ENCODE measurements at regions not wholly inside any gene's neighbourhood (a gene's known extent, or its start where the extent isn't known, plus 50 kb on each side); places are given as distances from the start of the nearest gene placed in this dataset.

- H3K14ac ChIP-seq (ENCODE audit: insufficient read depth, low read length) = no peak overlapping the region
- H2BK120ac ChIP-seq (ENCODE audit: low read depth, low read length, poor library complexity, severe bottlenecking) = no peak overlapping the region
- H3K79me2 ChIP-seq (ENCODE audit: insufficient read depth, low read length) = no peaks in the 10 kb centered on the region
- H3K79me1 ChIP-seq (ENCODE audit: insufficient read depth, low read depth, low read length, poor library complexity, severe bottlenecking) = no peaks in the 10 kb centered on the region
- no peak overlapping the region for H4K8ac ChIP-seq (replicated peaks; ENCODE audit: insufficient read length, low read depth, low read length)
- H2BK12ac ChIP-seq (ENCODE audit: insufficient read length, low read depth, low read length) = no peak overlapping the region
- no peak overlapping the region for H3K18ac ChIP-seq (ENCODE audit: insufficient read length, low read depth, low read length)
- Mint-ChIP-seq H3K36me3 (ENCODE audit: insufficient read depth in 1 of 3, low read depth in 3 of 3) (no peaks in the 10 kb centered on the region), H3K27ac (no peak overlapping the region), H3K4me3 (no peak overlapping the region), H3K4me1 (peaks cover 5 to 7% of the 10 kb centered on the region in 2 experiments; a peak in 2 of 4 replicates), H3K9me3 (no peaks in the 10 kb centered on the region), H3K27me3 (ENCODE audit: low read depth) (peaks cover 15% of the 10 kb centered on the region)
- no peaks in the 10 kb centered on the region for H3K4me1 ChIP-seq (ENCODE audit: insufficient read depth, low read length)
- no peak overlapping the region for H2BK15ac ChIP-seq (ENCODE audit: low read depth, low read length)
- H3K23ac ChIP-seq (ENCODE audit: insufficient read length, low read depth, low read length) = no peak overlapping the region
- no peak overlapping the region for H3K4me2 ChIP-seq (ENCODE audit: insufficient read depth, insufficient read length, low read length)
- H3K9ac ChIP-seq (ENCODE audit: extremely low read depth, insufficient read length, low read length) = no peak overlapping the region
- no peaks in the 10 kb centered on the region for H3K23me2 ChIP-seq (ENCODE audit: insufficient read length, low read depth, low read length, poor library complexity, severe bottlenecking)
- H4K5ac ChIP-seq (ENCODE audit: insufficient read length, low read depth, low read length) = no peak overlapping the region
- H4K20me1 ChIP-seq (ENCODE audit: control insufficient read depth, insufficient read depth, insufficient read length) = no peaks in the 10 kb centered on the region
- no peak overlapping the region for H2AFZ ChIP-seq (ENCODE audit: low read length)
- H3K56ac ChIP-seq (ENCODE audit: insufficient read length, low read depth, low read length) = no peak overlapping the region
- no CpG with 5 or more reads among the region's 4 CpGs for WGBS (ENCODE audit: extremely low coverage, insufficient read length, low lambda C conversion rate)
- H2AK5ac ChIP-seq (ENCODE audit: insufficient read length, low read length) = no peak overlapping the region
- H3K4ac ChIP-seq (ENCODE audit: low read depth, low read length) = no peak overlapping the region
- no peak for TF ChIP-seq CTCF (conservative IDR thresholded peaks at IDR 0.05)
- H3K9me3 ChIP-seq (ENCODE audit: control insufficient read depth, low read depth, low read length) = no peaks in the 10 kb centered on the region
- H2BK20ac ChIP-seq (ENCODE audit: low read depth, low read length, poor library complexity, severe bottlenecking) = no peak overlapping the region
- no peak overlapping the region for H4K91ac ChIP-seq (ENCODE audit: insufficient read length, low read depth, low read length)
- H3K27ac ChIP-seq (ENCODE audit: insufficient read length, low read depth, low read length) = no peak overlapping the region
- no peak for DNase-seq
- H3K27me3 ChIP-seq (ENCODE audit: insufficient read depth, low read length) = no peaks in the 10 kb centered on the region; the same call in 1 of the 2 replicates
- no peak overlapping the region for H3T11ph ChIP-seq (ENCODE audit: low read length)
- H2BK5ac ChIP-seq (ENCODE audit: insufficient read length, low read length) = no peak overlapping the region
These were observed 250.5 kb downstream of the C1orf94 start for GRCh38 chr1:34427170-34427569.

All from H9 (cell line).